Lower lobe of right lung (tissue), 2 donors: ENCODE measurements at regions not wholly inside any gene's neighbourhood (a gene's known extent, or its start where the extent isn't known, plus 50 kb on each side); places are given as distances from the start of the nearest gene placed in this dataset.

ENCODE experiments used
- ATAC-seq, 2 donors: fragments of 200-7000 bp; cut with Tn5 transposase; one replicate each; pipeline ENCODE4 v1.9.1; 2020 to 2022; ENCODE audit warnings: mild to moderate bottlenecking in 2 of 2, moderate library complexity in 2 of 2
- DNase-seq: peaks from one replicate; pipeline ENCODE4 v3.0.0-alpha.2; 2020
- H3K27ac ChIP-seq: fragments of 200-600 bp; one replicate; pipeline ENCODE4 v1.8.0; 2022
- H3K27me3 ChIP-seq: fragments of 200-600 bp; one replicate; pipeline ENCODE4 v1.8.0; 2022; ENCODE audit warnings: low read depth
- H3K36me3 ChIP-seq: fragments of 200-600 bp; one replicate; pipeline ENCODE4 v1.8.0; 2022; ENCODE audit warnings: mild to moderate bottlenecking
- H3K4me1 ChIP-seq: fragments of 200-600 bp; one replicate; pipeline ENCODE4 v1.8.0; 2022
- H3K4me3 ChIP-seq: fragments of 200-600 bp; one replicate; pipeline ENCODE4 v1.8.0; 2022; ENCODE audit warnings: mild to moderate bottlenecking
- H3K9me3 ChIP-seq: fragments of 200-600 bp; one replicate; pipeline ENCODE4 v1.8.0; 2022
- intact Hi-C: fragments of 100-400 bp; cut with DNase I; formaldehyde crosslinking; loops from one replicate; pipeline ENCODE4 v1.11.0; 2022
- TF ChIP-seq, protein P1 (sequence below): fragments of 200-600 bp; IDR thresholded peaks from one replicate; pipeline ENCODE4 v1.8.0; 2022; ENCODE audit warnings: antibody characterized with exemption, mild to moderate bottlenecking
- donor health status: DM: no; HTN: yes; CAD: no; lungs with severe emphysema.

DNA sequence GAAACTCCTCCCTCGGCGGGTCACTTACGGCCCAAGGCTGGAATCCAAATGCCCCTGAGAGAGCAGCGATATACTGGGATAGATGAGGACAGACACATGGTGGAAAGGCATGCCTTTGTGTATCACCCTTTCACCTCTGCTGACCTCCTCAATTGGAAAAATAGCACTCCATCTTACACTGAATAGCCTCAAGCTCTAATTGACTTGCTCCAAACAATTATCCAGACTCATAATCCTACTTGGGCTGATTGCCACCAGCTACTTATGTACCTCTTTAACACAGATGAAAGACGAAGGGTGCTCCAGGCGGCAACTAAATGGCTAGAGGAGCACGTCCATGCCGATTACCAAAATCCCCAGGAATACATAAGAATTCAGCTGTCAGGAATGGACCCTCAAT, 1142.2 kb downstream of the ARAP2 start:
- no peaks in the 10 kb centered on the region for H3K4me1 ChIP-seq
- intact Hi-C loops, result no loop called here
- no peaks in the 10 kb centered on the region for H3K36me3 ChIP-seq
- H3K27me3 ChIP-seq, result no peaks in the 10 kb centered on the region
- ATAC-seq (no peak), DNase-seq (no peak)
- no peak overlapping the region for H3K27ac ChIP-seq
- TF ChIP-seq, protein P1, sequence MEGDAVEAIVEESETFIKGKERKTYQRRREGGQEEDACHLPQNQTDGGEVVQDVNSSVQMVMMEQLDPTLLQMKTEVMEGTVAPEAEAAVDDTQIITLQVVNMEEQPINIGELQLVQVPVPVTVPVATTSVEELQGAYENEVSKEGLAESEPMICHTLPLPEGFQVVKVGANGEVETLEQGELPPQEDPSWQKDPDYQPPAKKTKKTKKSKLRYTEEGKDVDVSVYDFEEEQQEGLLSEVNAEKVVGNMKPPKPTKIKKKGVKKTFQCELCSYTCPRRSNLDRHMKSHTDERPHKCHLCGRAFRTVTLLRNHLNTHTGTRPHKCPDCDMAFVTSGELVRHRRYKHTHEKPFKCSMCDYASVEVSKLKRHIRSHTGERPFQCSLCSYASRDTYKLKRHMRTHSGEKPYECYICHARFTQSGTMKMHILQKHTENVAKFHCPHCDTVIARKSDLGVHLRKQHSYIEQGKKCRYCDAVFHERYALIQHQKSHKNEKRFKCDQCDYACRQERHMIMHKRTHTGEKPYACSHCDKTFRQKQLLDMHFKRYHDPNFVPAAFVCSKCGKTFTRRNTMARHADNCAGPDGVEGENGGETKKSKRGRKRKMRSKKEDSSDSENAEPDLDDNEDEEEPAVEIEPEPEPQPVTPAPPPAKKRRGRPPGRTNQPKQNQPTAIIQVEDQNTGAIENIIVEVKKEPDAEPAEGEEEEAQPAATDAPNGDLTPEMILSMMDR, result no peak
- no peaks in the 10 kb centered on the region for H3K9me3 ChIP-seq
- no peak overlapping the region for H3K4me3 ChIP-seq

DNA sequence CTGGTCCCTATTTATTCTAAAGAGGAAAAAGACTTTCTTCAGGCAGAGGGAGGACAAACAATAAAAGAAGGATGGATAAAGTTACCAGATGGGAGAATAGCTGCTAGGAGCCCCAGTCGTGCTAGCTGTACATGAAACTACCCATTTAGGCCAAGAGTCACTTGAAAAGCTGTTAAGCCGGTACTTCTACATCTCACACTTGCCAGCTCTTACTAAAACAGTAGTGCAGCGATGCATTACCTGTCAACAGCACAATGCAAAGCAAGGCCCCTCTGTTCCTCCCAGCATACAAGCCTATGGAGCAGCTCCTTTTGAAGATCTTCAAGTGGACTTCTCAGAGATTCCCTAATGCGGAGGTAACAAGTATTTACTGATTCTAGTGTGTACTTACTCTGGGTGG, 1138.8 kb downstream of the ARAP2 start:
- H3K27ac ChIP-seq, result no peak overlapping the region
- TF ChIP-seq, protein P1, result no peak
- H3K9me3 ChIP-seq, result no peaks in the 10 kb centered on the region
- no peaks in the 10 kb centered on the region for H3K36me3 ChIP-seq
- H3K4me3 ChIP-seq, result no peak overlapping the region
- ATAC-seq, result peak; percentile 52 to 67
- no peak for DNase-seq
- no peaks in the 10 kb centered on the region for H3K27me3 ChIP-seq
- intact Hi-C loops, result no loop called here
- H3K4me1 ChIP-seq, result no peaks in the 10 kb centered on the region

DNA sequence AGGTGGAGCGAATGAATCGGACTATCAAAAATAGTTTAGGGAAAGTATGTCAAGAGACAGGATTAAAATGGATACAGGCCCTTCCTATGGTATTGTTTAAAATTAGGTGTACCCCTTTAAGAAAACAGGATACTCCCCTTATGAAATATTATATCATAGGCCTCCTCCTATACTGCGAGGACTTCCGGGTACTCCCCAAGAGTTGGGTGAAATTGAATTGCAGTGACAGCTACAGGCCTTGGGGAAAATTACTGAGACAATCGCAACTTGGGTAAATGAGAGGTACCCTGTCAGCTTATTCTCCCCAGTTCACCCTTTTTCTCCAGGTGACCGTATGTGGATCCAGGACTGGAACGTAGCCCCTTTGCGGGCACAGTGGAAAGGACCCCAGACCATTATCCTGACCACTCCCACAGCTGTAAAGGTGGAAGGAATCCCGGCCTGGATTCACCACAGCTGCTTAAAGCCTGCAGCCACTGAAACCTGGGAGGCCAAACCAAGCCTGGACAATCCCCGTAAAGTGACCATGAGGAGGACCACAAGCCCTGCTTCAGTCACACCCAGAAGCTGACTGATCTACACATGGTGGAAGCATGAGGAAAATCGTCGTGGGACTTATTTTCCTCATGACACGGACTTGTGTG, 1138.1 kb downstream of the ARAP2 start:
- Histone ChIP-seq H3K4me1 (no peaks in the 10 kb centered on the region), H3K36me3 (no peaks in the 10 kb centered on the region), H3K27ac (no peak overlapping the region), H3K9me3 (no peaks in the 10 kb centered on the region), H3K27me3 (no peaks in the 10 kb centered on the region), H3K4me3 (no peak overlapping the region)
- intact Hi-C loops, result no loop called here
- DNase-seq, result no peak
- no peak for ATAC-seq
- TF ChIP-seq, protein P1, result no peak

DNA sequence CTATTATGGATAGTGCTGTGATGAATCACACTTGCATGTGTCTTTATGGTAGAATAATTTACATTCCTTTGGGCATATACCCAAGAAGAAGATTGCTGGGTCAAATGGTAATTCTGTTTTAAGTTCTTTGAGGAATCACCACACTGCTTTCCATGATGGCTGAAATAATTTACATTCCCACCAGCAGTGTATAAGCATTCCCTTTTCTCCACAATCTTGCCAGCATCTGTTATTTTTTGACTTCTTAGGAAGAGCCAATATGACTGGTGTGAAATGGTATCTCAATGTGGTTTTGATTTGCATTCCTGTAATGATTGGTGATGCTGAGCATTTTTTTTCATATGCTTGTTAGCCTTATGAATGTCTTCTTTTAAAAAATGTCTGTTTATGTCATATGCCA, 1120.2 kb downstream of the ARAP2 start:
- H3K27me3 ChIP-seq, result no peaks in the 10 kb centered on the region
- TF ChIP-seq, protein P1, result no peak
- H3K9me3 ChIP-seq, result no peaks in the 10 kb centered on the region
- no peak overlapping the region for H3K4me3 ChIP-seq
- H3K36me3 ChIP-seq, result no peaks in the 10 kb centered on the region
- no peak overlapping the region for H3K27ac ChIP-seq
- intact Hi-C loops, result no loop called here
- ATAC-seq, result no peak
- H3K4me1 ChIP-seq, result no peaks in the 10 kb centered on the region
- no peak for DNase-seq

DNA sequence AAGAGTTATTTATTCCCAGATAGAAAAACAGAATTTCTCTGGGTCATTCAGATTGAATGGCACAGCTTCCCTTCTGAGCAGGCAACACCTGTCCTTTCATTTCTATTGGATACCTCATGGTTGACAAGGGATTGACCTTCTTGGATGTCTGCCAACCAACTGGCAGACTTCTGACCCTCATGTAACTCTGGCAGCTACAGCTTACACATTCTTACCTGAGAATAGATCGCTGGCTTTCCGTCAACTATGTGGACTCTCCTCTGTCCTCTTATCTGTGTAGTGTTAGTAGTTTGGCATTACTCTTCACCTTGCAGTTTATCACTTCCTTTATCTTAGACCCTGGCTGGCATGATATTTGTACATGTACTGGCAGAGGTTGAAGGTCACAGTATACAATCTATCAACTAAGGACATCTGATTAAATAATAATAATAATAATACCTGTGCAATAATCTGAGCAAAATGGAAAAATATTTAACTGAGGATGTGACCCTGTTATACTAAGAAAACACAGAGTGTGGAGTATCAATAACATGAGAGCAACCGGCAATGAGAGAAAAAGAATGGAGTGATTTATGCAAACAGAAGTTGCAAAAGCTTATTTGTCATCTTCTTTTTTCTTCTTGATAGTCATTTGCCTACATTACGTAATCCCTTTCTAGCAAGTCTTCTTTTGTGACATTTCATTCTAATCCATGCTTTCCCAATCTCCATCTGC, 1118.2 kb downstream of the ARAP2 start:
- ATAC-seq (no peak), DNase-seq (no peak)
- Histone ChIP-seq H3K4me3 (no peak overlapping the region), H3K27ac (no peak overlapping the region), H3K9me3 (no peaks in the 10 kb centered on the region), H3K36me3 (no peaks in the 10 kb centered on the region), H3K27me3 (no peaks in the 10 kb centered on the region), H3K4me1 (no peaks in the 10 kb centered on the region)
- TF ChIP-seq, protein P1, result no peak
- intact Hi-C loops, result no loop called here
